Smooth muscle cell (in vitro differentiated cells): ENCODE measurements at regions not wholly inside any gene's neighbourhood (a gene's known extent, or its start where the extent isn't known, plus 50 kb on each side); places are given as distances from the start of the nearest gene placed in this dataset.

Experiments used
- DNase-seq: peaks from one replicate; lab custom pipeline; 2025; ENCODE audit not compliant: unreplicated experiment; lab: John Stamatoyannopoulos, UW
- H2AFZ ChIP-seq: fragments of 200-600 bp; sonication (generic); 2 replicates; pipeline ENCODE4 v1.6.0; 2016; ENCODE audit warnings: antibody characterized with exemption, low read depth, mild to moderate bottlenecking
- H3F3A ChIP-seq: fragments of 200-600 bp; sonication (generic); 2 replicates; pipeline ENCODE4 v1.6.0; 2017; ENCODE audit warnings: antibody characterized with exemption, low read depth
- H3K27ac ChIP-seq: fragments of 200-600 bp; sonication (generic); 2 replicates; pipeline ENCODE4 v1.5.1; 2016; ENCODE audit warnings: low read depth, mild to moderate bottlenecking
- H3K27me3 ChIP-seq: fragments of 200-600 bp; sonication (generic); 2 replicates; pipeline ENCODE4 v1.6.1; 2016; ENCODE audit warnings: low read depth, mild to moderate bottlenecking
- H3K36me3 ChIP-seq: fragments of 200-600 bp; sonication (generic); 2 replicates; pipeline ENCODE4 v1.5.1; 2016; ENCODE audit warnings: low read depth
- H3K4me1 ChIP-seq: fragments of 200-600 bp; sonication (generic); 2 replicates; pipeline ENCODE4 v1.5.1; 2016; ENCODE audit warnings: low read depth
- H3K4me2 ChIP-seq: fragments of 200-600 bp; sonication (generic); 2 replicates; pipeline ENCODE4 v1.6.0; 2016; ENCODE audit warnings: mild to moderate bottlenecking
- H3K4me3 ChIP-seq: fragments of 200-600 bp; sonication (generic); 2 replicates; pipeline ENCODE4 v1.5.1; 2016; ENCODE audit warnings: mild to moderate bottlenecking
- H3K79me2 ChIP-seq: fragments of 200-600 bp; sonication (generic); 2 replicates; pipeline ENCODE4 v1.6.0; 2016; ENCODE audit warnings: low read depth, mild to moderate bottlenecking
- H3K9ac ChIP-seq: fragments of 200-600 bp; sonication (generic); 2 replicates; pipeline ENCODE4 v1.6.0; 2016; ENCODE audit warnings: low read depth
- H3K9me3 ChIP-seq: fragments of 200-600 bp; sonication (generic); replicated peaks from 2 replicates; pipeline ENCODE4 v1.5.1; 2016; ENCODE audit warnings: low read depth
- H4K20me1 ChIP-seq: fragments of 200-600 bp; sonication (generic); 2 replicates; pipeline ENCODE4 v1.6.0; 2016; ENCODE audit warnings: low read depth
- CTCF ChIP-seq: fragments of 200-600 bp; sonication (generic); IDR thresholded peaks from 2 replicates; pipeline ENCODE4 v1.5.1; 2017; ENCODE audit warnings: borderline replicate concordance, mild to moderate bottlenecking, antibody characterized with exemption; ENCODE audit not compliant: insufficient read depth, poor library complexity, severe bottlenecking
- WGBS: methylation state at CpG from one replicate; pipeline ENCODE4 v1.1.7; 2016; ENCODE audit warnings: low lambda C conversion rate; 5-methylcytosine and 5-hydroxymethylcytosine counted together

DNA sequence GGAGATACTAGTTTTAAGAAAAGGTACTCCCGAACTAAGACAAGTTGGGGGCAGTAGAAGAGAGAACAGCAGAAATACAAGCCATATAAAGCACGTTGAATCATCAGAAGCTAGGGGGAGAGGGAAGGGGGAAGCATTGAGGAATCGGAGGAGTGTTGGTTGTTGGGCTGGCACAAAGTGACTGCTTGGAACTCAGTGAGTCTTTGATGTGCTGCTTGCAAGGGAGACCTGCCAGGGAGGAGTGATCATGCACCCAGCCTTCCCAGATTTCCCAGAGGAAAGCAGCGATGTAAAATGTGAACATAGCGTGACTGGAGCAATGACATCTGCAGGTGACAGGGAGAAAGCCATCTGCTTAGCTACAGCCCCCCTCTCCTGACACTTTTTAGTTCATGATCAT, 192.4 kb upstream of the IL12A start:
- Histone ChIP-seq H2AFZ (no peak overlapping the region), H3K4me3 (no peak overlapping the region), H3K4me1 (peaks cover 17% of the 10 kb centered on the region), H3K9me3 (no peaks in the 10 kb centered on the region), H3K27ac (peak overlapping the region; percentile 99), H3K79me2 (peaks cover 71% of the 10 kb centered on the region), H4K20me1 (peaks cover 5% of the 10 kb centered on the region), H3K36me3 (no peaks in the 10 kb centered on the region), H3F3A (peaks cover 12% of the 10 kb centered on the region), H3K4me2 (peak overlapping the region; percentile 40), H3K27me3 (no peaks in the 10 kb centered on the region), H3K9ac (peak overlapping the region; percentile 94)
- no peak for DNase-seq
- TF ChIP-seq CTCF: no peak
- WGBS: 83% methylated on average over 5 of the region's 5 CpGs

DNA sequence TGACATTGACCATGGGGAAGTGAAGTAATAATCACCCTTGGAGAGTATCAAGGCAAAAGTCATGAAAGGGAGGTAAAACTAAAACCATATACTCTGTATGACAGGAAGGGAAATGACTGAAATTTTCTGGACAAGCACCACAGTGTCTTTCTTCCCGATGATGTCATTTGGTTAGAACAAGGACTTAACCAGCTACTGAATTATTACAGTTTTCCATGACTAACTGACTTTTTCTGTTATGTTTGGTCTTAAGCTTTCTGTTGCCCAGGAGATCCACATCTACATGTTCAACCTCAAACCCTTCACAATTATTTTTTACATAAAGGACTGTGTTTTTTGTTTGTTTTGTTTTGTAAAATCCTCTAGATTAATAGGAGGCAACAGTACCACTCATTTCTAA, 191.9 kb upstream of the IL12A start:
- Histone ChIP-seq H3F3A (peaks cover 12% of the 10 kb centered on the region), H2AFZ (no peak overlapping the region), H3K27ac (peak overlapping the region; percentile 99), H3K9me3 (no peaks in the 10 kb centered on the region), H3K4me1 (peaks cover 17% of the 10 kb centered on the region), H3K9ac (peak overlapping the region; percentile 94), H3K27me3 (no peaks in the 10 kb centered on the region), H4K20me1 (peaks cover 5% of the 10 kb centered on the region), H3K4me2 (peak overlapping the region; percentile 42), H3K36me3 (no peaks in the 10 kb centered on the region), H3K4me3 (no peak overlapping the region), H3K79me2 (peaks cover 71% of the 10 kb centered on the region)
- no peak for TF ChIP-seq CTCF
- no peak for DNase-seq
- 35% methylated on average over 1 of the region's 1 CpG for WGBS

DNA sequence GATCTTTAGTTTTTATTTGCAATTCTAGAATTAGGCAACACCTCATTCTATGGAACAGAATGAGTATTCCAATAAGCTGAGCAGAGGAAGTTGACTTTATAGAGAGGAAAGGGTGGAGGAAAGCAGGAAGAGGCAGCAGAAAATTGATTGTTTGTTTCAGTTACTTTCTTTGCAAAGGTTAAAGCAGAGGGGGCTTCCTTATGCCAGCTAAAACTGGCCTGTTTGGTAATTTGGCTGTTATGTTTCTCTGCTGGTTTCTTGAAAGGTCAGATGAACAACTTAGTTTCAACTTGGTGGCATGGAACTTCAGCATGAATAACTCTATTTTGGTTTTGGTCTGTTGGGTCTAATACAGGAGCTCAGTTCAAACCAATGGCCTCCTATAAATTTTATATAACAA, 190.9 kb upstream of the IL12A start:
- H3K27ac ChIP-seq: peak overlapping the region; percentile 99
- DNase-seq: no peak
- H3K4me3 ChIP-seq: no peak overlapping the region
- H3K9ac ChIP-seq: peak overlapping the region; percentile 94
- peaks cover 71% of the 10 kb centered on the region for H3K79me2 ChIP-seq
- H2AFZ ChIP-seq: no peak overlapping the region
- H3K9me3 ChIP-seq: no peaks in the 10 kb centered on the region
- no peak for TF ChIP-seq CTCF
- peaks cover 12% of the 10 kb centered on the region for H3F3A ChIP-seq
- H3K4me2 ChIP-seq: peak overlapping the region; percentile 42
- H3K36me3 ChIP-seq: no peaks in the 10 kb centered on the region
- no peaks in the 10 kb centered on the region for H3K27me3 ChIP-seq
- peaks cover 17% of the 10 kb centered on the region for H3K4me1 ChIP-seq
- H4K20me1 ChIP-seq: peaks cover 3% of the 10 kb centered on the region

DNA sequence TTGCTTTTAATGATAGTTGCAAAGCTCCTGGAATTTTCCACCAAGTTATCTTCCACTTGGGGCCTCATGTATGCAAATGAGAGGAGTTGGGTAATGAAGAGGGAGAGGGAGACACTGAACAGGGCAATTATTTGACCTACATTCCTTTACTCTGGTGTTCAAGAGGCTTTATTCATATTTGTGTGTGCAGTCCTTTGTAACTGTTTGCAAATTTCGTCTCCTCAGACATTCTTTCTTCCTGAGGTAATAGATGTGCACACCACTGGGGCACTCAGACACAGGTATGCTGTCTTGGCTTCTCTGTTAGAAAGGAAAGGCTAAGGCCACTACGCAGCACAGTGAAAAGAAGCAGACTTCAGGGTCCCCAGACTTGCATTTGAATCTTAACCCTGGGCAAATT, 189.7 kb upstream of the IL12A start:
- Histone ChIP-seq H3K27ac (peak overlapping the region; percentile 99), H3K9ac (peak overlapping the region; percentile 79), H3K27me3 (no peaks in the 10 kb centered on the region), H2AFZ (no peak overlapping the region), H3F3A (peaks cover 12% of the 10 kb centered on the region), H3K79me2 (peaks cover 71% of the 10 kb centered on the region), H3K36me3 (no peaks in the 10 kb centered on the region), H4K20me1 (peaks cover 12% of the 10 kb centered on the region), H3K4me2 (peak overlapping the region; percentile 62), H3K4me1 (peaks cover 17% of the 10 kb centered on the region), H3K4me3 (no peak overlapping the region), H3K9me3 (no peaks in the 10 kb centered on the region)
- no peak for TF ChIP-seq CTCF
- WGBS: 30% methylated on average over 2 of the region's 2 CpGs
- DNase-seq: no peak
